Transverse colon (tissue), 4 donors: ENCODE measurements at regions not wholly inside any gene's neighbourhood (a gene's known extent, or its start where the extent isn't known, plus 50 kb on each side); places are given as distances from the start of the nearest gene placed in this dataset.

Source experiments
- DNase-seq: peaks from one replicate; pipeline ENCODE4 v3.0.0-alpha.2; 2019
- H3K27ac ChIP-seq, 4 donors: fragments of 200-600 bp; sonication (generic); 2 replicates each; pipeline ENCODE4 v1.5.1; 2016 to 2018; ENCODE audit warnings: inconsistent platforms in 4 of 4
- H3K27me3 ChIP-seq: fragments of 200-600 bp; sonication (generic); 2 replicates; pipeline ENCODE4 v1.5.1; 2017; ENCODE audit warnings: inconsistent platforms
- H3K36me3 ChIP-seq, 4 donors: fragments of 200-600 bp; sonication (generic); 2 replicates each; pipeline ENCODE4 v1.5.1; 2017 to 2019; ENCODE audit warnings: inconsistent platforms in 4 of 4
- H3K4me1 ChIP-seq, 4 donors: fragments of 200-600 bp; sonication (generic); 2 replicates each; pipeline ENCODE4 v1.5.1; 2017 to 2020; ENCODE audit warnings: inconsistent platforms in 4 of 4
- H3K4me3 ChIP-seq, 4 donors: fragments of 200-600 bp; sonication (generic); 1 replicate in 1 of 4; 2 replicates in 3 of 4; pipeline versions ENCODE4 v1.5.1 to v1.6.1; 2017 to 2019; ENCODE audit warnings: inconsistent platforms in 4 of 4
- H3K9me3 ChIP-seq, 2 donors: fragments of 200-600 bp; sonication (generic); 2 replicates each; pipeline ENCODE4 v1.5.1; 2017 to 2019; ENCODE audit warnings: inconsistent platforms in 2 of 2
- CTCF ChIP-seq, 5 experiments: fragments of 200-600 bp in 3 of 5; fragments of 450-650 bp in 2 of 5; sonication (generic) in 3 of 5; IDR thresholded peaks; 1 replicate in 2 of 5; 2 replicates in 3 of 5; pipeline ENCODE4 v1.5.1; 2016 to 2017; ENCODE audit warnings: antibody characterized with exemption in 5 of 5, inconsistent platforms in 3 of 5, mild to moderate bottlenecking in 2 of 5, moderate library complexity in 1 of 5
- EP300 ChIP-seq: sonication (generic); formaldehyde crosslinking; IDR thresholded peaks from one replicate; pipeline ENCODE4 v1.6.1; 2017; ENCODE audit warnings: antibody characterized with exemption, low read depth
- POLR2A ChIP-seq: fragments of 450-650 bp; IDR thresholded peaks from one replicate; pipeline ENCODE4 v1.6.1; 2016; ENCODE audit warnings: antibody characterized with exemption, mild to moderate bottlenecking, moderate library complexity
- POLR2AphosphoS5 ChIP-seq, 3 donors: sonication (generic); formaldehyde crosslinking; IDR thresholded peaks; one replicate each; pipeline ENCODE4 v1.6.1; 2016; ENCODE audit warnings: antibody characterized with exemption in 3 of 3
- WGBS, 2 donors: methylation state at CpG; one replicate each; pipeline ENCODE4 v1.1.5; 2018; ENCODE audit warnings: low coverage in 1 of 2; 5-methylcytosine and 5-hydroxymethylcytosine counted together
- in situ Hi-C, 4 donors: fragments of 200-750 bp; cut with MboI; loops; one replicate each; pipeline versions ENCODE4 v1.15.0 to v1.15.1; 2017; ENCODE audit warnings: low sequenced_read_pairs in 3 of 4, low pct_ligation_motif_present in 1 of 4, low pct_unique_long_range_greater_than_20kb in 1 of 4
- intact Hi-C: fragments of 100-400 bp; cut with DNase I; formaldehyde crosslinking; loops from one replicate; pipeline ENCODE4 v1.15.1; 2023; ENCODE audit warnings: low total_unique reads

DNA sequence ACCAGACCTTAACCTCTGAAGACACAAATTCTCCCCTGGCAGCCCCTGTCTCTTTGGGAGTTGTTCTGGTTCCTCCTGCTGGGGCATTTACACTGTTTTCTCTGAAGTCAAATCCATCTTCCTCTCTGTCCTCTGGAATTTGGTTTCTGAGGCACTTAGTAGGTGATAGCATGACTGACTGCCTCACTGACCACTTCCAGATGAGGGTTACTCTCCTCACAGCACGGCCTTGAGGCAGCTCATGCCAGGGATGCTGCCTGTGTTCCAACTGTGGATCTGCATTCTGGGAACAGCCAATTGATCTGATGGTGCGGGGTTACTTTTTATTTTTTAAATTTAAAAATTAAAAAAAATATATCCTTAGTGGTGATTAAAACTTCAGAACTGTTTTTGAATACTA, 140.9 kb upstream of the ROPN1 start:
- TF ChIP-seq POLR2AphosphoS5 (IDR thresholded peaks at IDR 0.05): no peak
- no peak for TF ChIP-seq EP300
- no peak for TF ChIP-seq CTCF (IDR thresholded peaks at IDR 0.05)
- TF ChIP-seq POLR2A: no peak
- 34 to 45% methylated on average over 2 of the region's 2 CpGs for WGBS, 2 donors
- Histone ChIP-seq H3K4me3 (no peak overlapping the region), H3K36me3 (no peaks in the 10 kb centered on the region), H3K27me3 (no peaks in the 10 kb centered on the region), H3K9me3 (no peaks in the 10 kb centered on the region), H3K4me1 (no peaks in the 10 kb centered on the region), H3K27ac (no peak overlapping the region)
- no peak for DNase-seq
- intact Hi-C loops (no loop called here), in situ Hi-C loops (no loop called here)

DNA sequence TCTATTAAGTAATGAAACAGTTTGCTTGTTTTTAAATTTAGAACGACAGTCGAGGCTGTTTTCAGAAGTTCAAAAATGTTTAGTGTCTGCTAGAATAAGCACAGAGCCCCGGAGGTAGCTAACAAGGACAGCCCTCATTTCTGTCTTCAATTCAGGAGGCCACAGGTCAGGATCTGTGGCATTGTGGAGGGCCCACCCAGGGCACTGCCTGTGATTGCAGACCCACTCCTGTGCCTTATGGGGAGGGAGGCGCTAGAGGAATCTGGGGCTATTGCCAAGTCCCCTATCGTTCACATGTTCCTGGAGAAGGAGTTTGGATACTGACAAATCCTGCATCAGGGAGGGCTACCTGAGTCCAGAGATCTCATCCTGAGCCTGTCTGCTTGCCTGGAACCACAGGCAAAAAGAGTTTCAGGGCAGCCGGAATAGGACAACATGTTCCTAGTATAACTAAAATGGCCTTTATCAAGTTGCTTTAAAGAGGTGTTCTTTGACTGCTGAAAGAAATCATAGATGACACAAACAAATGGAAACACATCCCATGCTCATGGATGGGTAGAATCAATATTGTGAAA, 141.5 kb upstream of the ROPN1 start:
- Histone ChIP-seq H3K36me3 (no peaks in the 10 kb centered on the region), H3K4me3 (no peak overlapping the region), H3K9me3 (no peaks in the 10 kb centered on the region), H3K27me3 (no peaks in the 10 kb centered on the region), H3K27ac (no peak overlapping the region), H3K4me1 (no peaks in the 10 kb centered on the region)
- DNase-seq: no peak
- 67 to 87% methylated on average over 3 to 6 of the region's 6 CpGs for WGBS, 2 donors
- intact Hi-C loops: no loop called here
- no peak for TF ChIP-seq CTCF (IDR thresholded peaks at IDR 0.05)
- TF ChIP-seq POLR2A: no peak
- no peak for TF ChIP-seq EP300
- TF ChIP-seq POLR2AphosphoS5 (IDR thresholded peaks at IDR 0.05): no peak
- in situ Hi-C loops: no loop called here

GRCh38 chr3:124137216-124137615, 145.3 kb upstream of the ROPN1 start:
- Histone ChIP-seq H3K4me3 (no peak overlapping the region), H3K4me1 (no peaks in the 10 kb centered on the region), H3K9me3 (no peaks in the 10 kb centered on the region), H3K36me3 (no peaks in the 10 kb centered on the region), H3K27ac (no peak overlapping the region), H3K27me3 (no peaks in the 10 kb centered on the region)
- no peak for DNase-seq
- in situ Hi-C loops: no loop called here
- intact Hi-C loops: no loop called here
- TF ChIP-seq EP300 (no peak), POLR2AphosphoS5 (IDR thresholded peaks at IDR 0.05) (no peak), CTCF (IDR thresholded peaks at IDR 0.05) (no peak), POLR2A (no peak)

DNA sequence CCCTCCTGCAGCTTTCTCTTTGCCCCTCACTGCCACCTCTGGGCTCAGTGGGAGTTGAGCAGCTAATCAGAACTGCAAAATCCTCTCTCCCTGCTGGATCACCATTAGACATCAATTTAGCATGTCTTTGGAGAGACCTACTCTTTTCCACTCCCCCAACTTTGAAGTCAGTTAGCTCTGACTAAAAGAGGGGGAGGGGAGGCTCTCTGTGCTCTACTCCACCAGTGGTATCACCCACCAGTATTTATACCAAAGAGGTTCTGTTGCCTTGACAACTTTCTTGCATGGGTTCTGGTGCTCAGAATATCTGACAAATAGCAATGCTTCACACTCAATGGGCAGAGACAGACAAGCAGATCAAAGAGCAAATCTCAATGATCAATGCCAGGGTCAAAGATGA, 146.2 kb upstream of the ROPN1 start:
- in situ Hi-C loops (no loop called here), intact Hi-C loops (no loop called here)
- H3K4me1 ChIP-seq: no peaks in the 10 kb centered on the region
- no peaks in the 10 kb centered on the region for H3K9me3 ChIP-seq
- no peak for TF ChIP-seq CTCF (IDR thresholded peaks at IDR 0.05)
- TF ChIP-seq POLR2A: no peak
- no peak for TF ChIP-seq EP300
- no peak for TF ChIP-seq POLR2AphosphoS5 (IDR thresholded peaks at IDR 0.05)
- DNase-seq: no peak
- no peaks in the 10 kb centered on the region for H3K36me3 ChIP-seq
- H3K4me3 ChIP-seq: no peak overlapping the region
- no peak overlapping the region for H3K27ac ChIP-seq
- no peaks in the 10 kb centered on the region for H3K27me3 ChIP-seq
